PC-9 (cell line): ENCODE measurements at regions not wholly inside any gene's neighbourhood (a gene's known extent, or its start where the extent isn't known, plus 50 kb on each side); places are given as distances from the start of the nearest gene placed in this dataset.

Experiments
- BruUV-seq: library from RNA; stranded (reverse); fragments of 400-500 nt; replicated peaks from 2 replicates; lab custom pipeline; 2021; lab: Mats Ljungman, UMichigan
- CTCF ChIA-PET: fragments of 300-600 bp; sonication (Branson Sonifier 250); formaldehyde crosslinking; loops from one replicate; lab custom pipeline; 2022; ENCODE audit warnings: antibody characterized with exemption; lab: Charles Lee
- POLR2A ChIA-PET: fragments of 300-600 bp; sonication (Branson Sonifier 250); formaldehyde crosslinking; loops from one replicate; lab custom pipeline; 2022; ENCODE audit warnings: antibody characterized with exemption; ENCODE audit not compliant: unreplicated experiment; lab: Charles Lee
- DNase-seq, 2 experiments: peaks; one replicate each; pipeline versions ENCODE4 v3.0.0 to v3.0.0-alpha.2; 2015 to 2022; ENCODE audit warnings: mixed read lengths in 1 of 2
- H2AFZ ChIP-seq: fragments of 200-600 bp; sonication (generic); 2 replicates; pipeline ENCODE4 v1.8.1; 2017; ENCODE audit warnings: antibody characterized with exemption
- H3F3A ChIP-seq: fragments of 200-600 bp; sonication (generic); 2 replicates; pipeline ENCODE4 v1.8.1; 2017; ENCODE audit warnings: antibody characterized with exemption, mild to moderate bottlenecking, low read depth; ENCODE audit not compliant: insufficient read depth
- H3K27ac ChIP-seq: fragments of 200-600 bp; sonication (generic); 2 replicates; pipeline ENCODE4 v1.6.1; 2016; ENCODE audit warnings: mixed run types
- H3K27me3 ChIP-seq: fragments of 200-600 bp; sonication (generic); 2 replicates; pipeline ENCODE4 v1.6.1; 2016; ENCODE audit warnings: low read depth, mixed run types; ENCODE audit not compliant: insufficient read depth
- H3K36me3 ChIP-seq: fragments of 200-600 bp; sonication (generic); 2 replicates; pipeline ENCODE4 v1.6.1; 2016; ENCODE audit warnings: low read depth, mixed run types
- H3K4me1 ChIP-seq: fragments of 200-600 bp; sonication (generic); replicated peaks from 2 replicates; pipeline ENCODE4 v1.6.1; 2016; ENCODE audit warnings: mixed run types; ENCODE audit not compliant: insufficient read depth
- H3K4me2 ChIP-seq: fragments of 200-600 bp; sonication (generic); 2 replicates; pipeline ENCODE4 v1.6.1; 2017; ENCODE audit warnings: mixed run types
- H3K4me3 ChIP-seq: fragments of 200-600 bp; sonication (generic); 2 replicates; pipeline ENCODE4 v1.6.1; 2016; ENCODE audit warnings: mixed run types
- H3K79me2 ChIP-seq: fragments of 200-600 bp; sonication (generic); 2 replicates; pipeline ENCODE4 v1.6.1; 2017; ENCODE audit warnings: low read depth, mixed run types
- H3K9me2 ChIP-seq: fragments of 200-600 bp; sonication (generic); 2 replicates; pipeline ENCODE4 v1.8.1; 2017; ENCODE audit warnings: mild to moderate bottlenecking; ENCODE audit not compliant: insufficient read depth
- H3K9me3 ChIP-seq: fragments of 200-600 bp; sonication (generic); 2 replicates; pipeline ENCODE4 v1.8.1; 2016; ENCODE audit warnings: low read depth; ENCODE audit not compliant: insufficient read depth
- H4K20me1 ChIP-seq: fragments of 200-600 bp; sonication (generic); 2 replicates; pipeline ENCODE4 v1.8.1; 2017; ENCODE audit not compliant: insufficient read depth
- EZH2 ChIP-seq: fragments of 200-600 bp; sonication (generic); IDR thresholded peaks from 2 replicates; pipeline ENCODE4 v1.8.0; 2017; ENCODE audit warnings: antibody characterized with exemption, low read depth
- intact Hi-C: fragments of 100-400 bp; cut with micrococcal nuclease; formaldehyde crosslinking; loops from one replicate; pipeline ENCODE4 v1.10.0; 2022; ENCODE audit not compliant: unreplicated experiment
- TF ChIP-seq, protein P1 (sequence below): fragments of 200-600 bp; sonication (generic); conservative IDR thresholded peaks from 2 replicates; pipeline ENCODE4 v1.6.1; 2017; ENCODE audit warnings: mixed run types, antibody characterized with exemption, mild to moderate bottlenecking, moderate library complexity

DNA sequence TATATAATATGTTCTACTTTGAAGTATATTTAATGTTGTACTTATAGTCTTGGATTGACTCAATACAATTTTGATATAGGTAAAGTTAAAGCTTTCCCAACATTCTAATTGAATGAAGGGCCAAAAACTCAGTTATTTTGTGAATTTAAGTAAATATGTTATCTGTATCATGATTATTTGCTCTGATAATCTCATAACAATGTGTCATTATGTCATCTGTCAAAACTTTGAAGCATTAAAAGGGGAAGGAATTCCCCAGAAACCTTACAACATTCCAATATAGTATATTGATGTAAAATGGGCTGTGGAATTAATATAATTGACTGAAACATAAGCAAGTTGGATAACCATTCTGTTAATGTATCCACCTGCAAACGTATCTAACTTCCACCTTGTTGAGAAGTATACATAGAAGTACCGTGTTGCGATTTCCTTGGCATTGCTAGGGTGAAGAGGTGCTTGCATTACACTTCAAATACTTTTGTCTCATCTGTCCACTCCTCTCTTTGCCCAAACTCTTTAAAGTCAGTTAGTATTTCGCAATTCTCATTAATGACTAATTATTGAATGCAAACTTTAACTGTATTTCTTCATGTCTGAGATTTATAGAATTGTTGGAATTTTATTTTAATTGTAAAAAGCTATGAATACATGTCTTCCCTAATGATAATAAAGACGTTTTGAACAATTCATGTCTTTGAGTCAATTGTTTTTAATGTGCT lies 1982.1 kb upstream of the ADGRL3 start:
- no peaks in the 10 kb centered on the region for H3K9me2 ChIP-seq
- H3F3A ChIP-seq, result no peaks in the 10 kb centered on the region
- CTCF ChIA-PET, result no interaction called here
- intact Hi-C loops, result no loop called here
- no peak overlapping the region for H3K4me3 ChIP-seq
- DNase-seq, result no peak
- H2AFZ ChIP-seq, result no peak overlapping the region
- H3K79me2 ChIP-seq, result no peaks in the 10 kb centered on the region
- H3K4me2 ChIP-seq, result no peak overlapping the region
- POLR2A ChIA-PET, result no interaction called here
- H3K27me3 ChIP-seq, result no peaks in the 10 kb centered on the region
- H3K36me3 ChIP-seq, result no peaks in the 10 kb centered on the region
- no peaks in the 10 kb centered on the region for H3K9me3 ChIP-seq
- BruUV-seq, result no TSS peak
- H3K4me1 ChIP-seq, result no peaks in the 10 kb centered on the region
- no peaks in the 10 kb centered on the region for H4K20me1 ChIP-seq
- TF ChIP-seq, protein P1, sequence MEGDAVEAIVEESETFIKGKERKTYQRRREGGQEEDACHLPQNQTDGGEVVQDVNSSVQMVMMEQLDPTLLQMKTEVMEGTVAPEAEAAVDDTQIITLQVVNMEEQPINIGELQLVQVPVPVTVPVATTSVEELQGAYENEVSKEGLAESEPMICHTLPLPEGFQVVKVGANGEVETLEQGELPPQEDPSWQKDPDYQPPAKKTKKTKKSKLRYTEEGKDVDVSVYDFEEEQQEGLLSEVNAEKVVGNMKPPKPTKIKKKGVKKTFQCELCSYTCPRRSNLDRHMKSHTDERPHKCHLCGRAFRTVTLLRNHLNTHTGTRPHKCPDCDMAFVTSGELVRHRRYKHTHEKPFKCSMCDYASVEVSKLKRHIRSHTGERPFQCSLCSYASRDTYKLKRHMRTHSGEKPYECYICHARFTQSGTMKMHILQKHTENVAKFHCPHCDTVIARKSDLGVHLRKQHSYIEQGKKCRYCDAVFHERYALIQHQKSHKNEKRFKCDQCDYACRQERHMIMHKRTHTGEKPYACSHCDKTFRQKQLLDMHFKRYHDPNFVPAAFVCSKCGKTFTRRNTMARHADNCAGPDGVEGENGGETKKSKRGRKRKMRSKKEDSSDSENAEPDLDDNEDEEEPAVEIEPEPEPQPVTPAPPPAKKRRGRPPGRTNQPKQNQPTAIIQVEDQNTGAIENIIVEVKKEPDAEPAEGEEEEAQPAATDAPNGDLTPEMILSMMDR, result no peak
- no peak for TF ChIP-seq EZH2
- H3K27ac ChIP-seq, result no peak overlapping the region

DNA sequence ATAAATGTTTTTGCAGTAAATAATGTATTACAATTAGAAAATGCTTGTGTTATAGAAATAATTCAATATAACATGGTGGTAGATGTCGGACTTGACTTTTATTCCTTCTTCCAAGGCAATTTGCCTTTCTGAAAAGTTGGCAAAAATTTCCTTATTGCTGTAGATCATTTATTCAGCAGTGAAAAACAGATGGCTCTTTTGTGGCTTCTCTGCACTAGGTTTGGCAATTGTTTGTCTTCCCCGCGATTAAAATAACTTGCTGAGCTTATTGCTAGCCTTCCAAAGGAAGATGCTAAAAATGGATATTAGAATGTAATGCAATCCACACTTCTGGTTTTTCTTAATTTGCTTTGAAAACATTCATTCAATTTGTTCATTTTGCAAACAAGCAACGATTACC lies 1977.9 kb upstream of the ADGRL3 start:
- Histone ChIP-seq H3K4me3 (no peak overlapping the region), H3F3A (no peaks in the 10 kb centered on the region), H3K4me1 (no peaks in the 10 kb centered on the region), H4K20me1 (no peaks in the 10 kb centered on the region), H2AFZ (no peak overlapping the region), H3K9me2 (no peaks in the 10 kb centered on the region), H3K79me2 (no peaks in the 10 kb centered on the region), H3K27me3 (no peaks in the 10 kb centered on the region), H3K4me2 (no peak overlapping the region), H3K27ac (no peak overlapping the region), H3K36me3 (no peaks in the 10 kb centered on the region), H3K9me3 (no peaks in the 10 kb centered on the region)
- ChIA-PET POLR2A (no interaction called here), CTCF (no interaction called here)
- intact Hi-C loops, result no loop called here
- DNase-seq, result no peak
- TF ChIP-seq EZH2, result no peak
- TF ChIP-seq, protein P1, result no peak
- no TSS peak for BruUV-seq

- CTCF ChIA-PET, result no interaction called here
Observed at GRCh38 chr4:59223292-59223941, 1976.7 kb upstream of the ADGRL3 start.

More at GRCh38 chr4:59223292-59223941, 1976.7 kb upstream of the ADGRL3 start:
- TF ChIP-seq EZH2, result no peak
- TF ChIP-seq, protein P1, result no peak
- BruUV-seq, result no TSS peak
- intact Hi-C loops, result no loop called here
- Histone ChIP-seq H3K9me2 (no peaks in the 10 kb centered on the region), H3K9me3 (no peaks in the 10 kb centered on the region), H3K27ac (no peak overlapping the region), H3K27me3 (no peaks in the 10 kb centered on the region), H2AFZ (no peak overlapping the region), H3K36me3 (no peaks in the 10 kb centered on the region), H4K20me1 (no peaks in the 10 kb centered on the region), H3K4me3 (no peak overlapping the region), H3F3A (no peaks in the 10 kb centered on the region), H3K4me2 (no peak overlapping the region), H3K4me1 (no peaks in the 10 kb centered on the region), H3K79me2 (no peaks in the 10 kb centered on the region)
- no peak for DNase-seq
- POLR2A ChIA-PET, result no interaction called here
